ENCODE measurements at regions not wholly inside any gene's neighbourhood (a gene's known extent, or its start where the extent isn't known, plus 50 kb on each side); places are given as distances from the start of the nearest gene placed in this dataset.

GRCh38 chr3:5278666-5279065 is 91.2 kb downstream of the EDEM1 start:
- Histone ChIP-seq H2AFZ (ENCODE audit: low read length) (no peak overlapping the region), H4K20me1 (ENCODE audit: insufficient read depth, low read length) (no peaks in the 10 kb centered on the region), H3F3A (ENCODE audit: insufficient read depth, low read length) (no peaks in the 10 kb centered on the region), H3K9me2 (replicated peaks; ENCODE audit: insufficient read depth, low read length) (no peaks in the 10 kb centered on the region), H3K9me3 (replicated peaks; ENCODE audit: insufficient read depth, low read length) (no peaks in the 10 kb centered on the region), H3K9ac (ENCODE audit: low read length) (no peak overlapping the region), H3K79me2 (ENCODE audit: low read length) (no peaks in the 10 kb centered on the region), H3K4me1 (ENCODE audit: low read length) (no peaks in the 10 kb centered on the region), H3K4me2 (ENCODE audit: low read depth, low read length) (no peak overlapping the region), H3K27me3 (replicated peaks; ENCODE audit: insufficient read depth, low read length) (no peaks in the 10 kb centered on the region), H3K4me3 (ENCODE audit: low read length) (no peak overlapping the region), H3K36me3 (replicated peaks; ENCODE audit: insufficient read depth, low read length) (no peaks in the 10 kb centered on the region), H3K27ac (ENCODE audit: low read length) (no peak overlapping the region)
- DNase-seq, result no peak
- no peak for TF ChIP-seq EZH2 (optimal IDR thresholded peaks at IDR 0.05; ENCODE audit: low read depth, low read length)
- TF ChIP-seq EZH2phosphoT487 (IDR thresholded peaks at IDR 0.05; ENCODE audit: low read length), result no peak
- TF ChIP-seq CTCF (IDR thresholded peaks at IDR 0.05; ENCODE audit: low read length), result no peak

GRCh38 chr3:5282703-5283102 is 95.2 kb downstream of the EDEM1 start:
- DNase-seq, result no peak
- Histone ChIP-seq H3K4me3 (ENCODE audit: low read length) (no peak overlapping the region), H3K79me2 (ENCODE audit: low read length) (no peaks in the 10 kb centered on the region), H3F3A (ENCODE audit: insufficient read depth, low read length) (no peaks in the 10 kb centered on the region), H3K27ac (ENCODE audit: low read length) (no peak overlapping the region), H3K9ac (ENCODE audit: low read length) (no peak overlapping the region), H3K9me3 (replicated peaks; ENCODE audit: insufficient read depth, low read length) (no peaks in the 10 kb centered on the region), H3K4me1 (ENCODE audit: low read length) (peaks cover 11% of the 10 kb centered on the region; the same call in 1 of the 2 replicates), H3K36me3 (replicated peaks; ENCODE audit: insufficient read depth, low read length) (no peaks in the 10 kb centered on the region), H2AFZ (ENCODE audit: low read length) (no peak overlapping the region), H4K20me1 (ENCODE audit: insufficient read depth, low read length) (no peaks in the 10 kb centered on the region), H3K27me3 (replicated peaks; ENCODE audit: insufficient read depth, low read length) (no peaks in the 10 kb centered on the region), H3K9me2 (replicated peaks; ENCODE audit: insufficient read depth, low read length) (no peaks in the 10 kb centered on the region), H3K4me2 (ENCODE audit: low read depth, low read length) (no peak overlapping the region)
- TF ChIP-seq EZH2 (optimal IDR thresholded peaks at IDR 0.05; ENCODE audit: low read depth, low read length) (no peak), EZH2phosphoT487 (IDR thresholded peaks at IDR 0.05; ENCODE audit: low read length) (no peak), CTCF (IDR thresholded peaks at IDR 0.05; ENCODE audit: low read length) (no peak)

GRCh38 chr3:5285439-5285838 is 97.9 kb downstream of the EDEM1 start:
- no peaks in the 10 kb centered on the region for H3F3A ChIP-seq (ENCODE audit: insufficient read depth, low read length)
- H2AFZ ChIP-seq (ENCODE audit: low read length), result no peak overlapping the region
- H3K36me3 ChIP-seq (replicated peaks; ENCODE audit: insufficient read depth, low read length), result no peaks in the 10 kb centered on the region
- no peak overlapping the region for H3K9ac ChIP-seq (ENCODE audit: low read length)
- no peaks in the 10 kb centered on the region for H3K9me2 ChIP-seq (replicated peaks; ENCODE audit: insufficient read depth, low read length)
- H3K4me2 ChIP-seq (ENCODE audit: low read depth, low read length), result no peak overlapping the region
- no peak overlapping the region for H3K27ac ChIP-seq (ENCODE audit: low read length)
- no peak overlapping the region for H3K4me3 ChIP-seq (ENCODE audit: low read length)
- peaks cover 11% of the 10 kb centered on the region; the same call in 1 of the 2 replicates for H3K4me1 ChIP-seq (ENCODE audit: low read length)
- no peak for DNase-seq
- H3K79me2 ChIP-seq (ENCODE audit: low read length), result no peaks in the 10 kb centered on the region
- H3K27me3 ChIP-seq (replicated peaks; ENCODE audit: insufficient read depth, low read length), result no peaks in the 10 kb centered on the region
- no peaks in the 10 kb centered on the region for H4K20me1 ChIP-seq (ENCODE audit: insufficient read depth, low read length)
- TF ChIP-seq EZH2 (optimal IDR thresholded peaks at IDR 0.05; ENCODE audit: low read depth, low read length), result no peak
- no peak for TF ChIP-seq CTCF (IDR thresholded peaks at IDR 0.05; ENCODE audit: low read length)
- TF ChIP-seq EZH2phosphoT487 (IDR thresholded peaks at IDR 0.05; ENCODE audit: low read length), result no peak
- H3K9me3 ChIP-seq (replicated peaks; ENCODE audit: insufficient read depth, low read length), result no peaks in the 10 kb centered on the region
